ENCODE measurements at regions not wholly inside any gene's neighbourhood (a gene's known extent, or its start where the extent isn't known, plus 50 kb on each side); places are given as distances from the start of the nearest gene placed in this dataset.

- no peak for TF ChIP-seq CTCF (IDR thresholded peaks at IDR 0.05; ENCODE audit: insufficient read depth, low read length, missing control alignments)
- ChIA-PET POLR2A (no interaction called here), CTCF (no interaction called here)
- no peak overlapping the region for H3K4me3 ChIP-seq (ENCODE audit: low read depth, low read length)
- DNase-seq (ENCODE audit: low read depth, low spot score) = no peak
These were observed 250.7 kb downstream of the ANXA1 start for GRCh38 chr9:73402081-73403028.

GRCh38 chr9:73411494-73411893, 259.8 kb downstream of the ANXA1 start:
- no peak for DNase-seq (ENCODE audit: low read depth, low spot score)
- no peak overlapping the region for H3K4me3 ChIP-seq (ENCODE audit: low read depth, low read length)
- no peak for TF ChIP-seq CTCF (IDR thresholded peaks at IDR 0.05; ENCODE audit: insufficient read depth, low read length, missing control alignments)
- CTCF ChIA-PET = no interaction called here
- POLR2A ChIA-PET = no interaction called here

GRCh38 chr9:73412874-73413273, 261.2 kb downstream of the ANXA1 start:
- no peak overlapping the region for H3K4me3 ChIP-seq (ENCODE audit: low read depth, low read length)
- no peak for TF ChIP-seq CTCF (IDR thresholded peaks at IDR 0.05; ENCODE audit: insufficient read depth, low read length, missing control alignments)
- DNase-seq (ENCODE audit: low read depth, low spot score) = no peak
- POLR2A ChIA-PET = no interaction called here
- CTCF ChIA-PET = no interaction called here

GRCh38 chr9:73423891-73424290, 272.2 kb downstream of the ANXA1 start:
- TF ChIP-seq CTCF (IDR thresholded peaks at IDR 0.05; ENCODE audit: insufficient read depth, low read length, missing control alignments) = no peak
- POLR2A ChIA-PET = no interaction called here
- no peak for DNase-seq (ENCODE audit: low read depth, low spot score)
- H3K4me3 ChIP-seq (ENCODE audit: low read depth, low read length) = no peak overlapping the region
- CTCF ChIA-PET = no interaction called here

- CTCF ChIA-PET = no interaction called here
- H3K4me3 ChIP-seq (ENCODE audit: low read depth, low read length) = no peak overlapping the region
- DNase-seq (ENCODE audit: low read depth, low spot score) = no peak
- POLR2A ChIA-PET = no interaction called here
- TF ChIP-seq CTCF (IDR thresholded peaks at IDR 0.05; ENCODE audit: insufficient read depth, low read length, missing control alignments) = no peak
These were observed 274.6 kb downstream of the ANXA1 start for GRCh38 chr9:73426269-73426668.

GRCh38 chr9:73434826-73435225, 283.2 kb downstream of the ANXA1 start:
- no peak overlapping the region for H3K4me3 ChIP-seq (ENCODE audit: low read depth, low read length)
- DNase-seq (ENCODE audit: low read depth, low spot score) = no peak
- ChIA-PET POLR2A (no interaction called here), CTCF (no interaction called here)
- TF ChIP-seq CTCF (IDR thresholded peaks at IDR 0.05; ENCODE audit: insufficient read depth, low read length, missing control alignments) = no peak

Measured in AG04449 (cell line).